ENCODE measurements at regions not wholly inside any gene's neighbourhood (a gene's known extent, or its start where the extent isn't known, plus 50 kb on each side); places are given as distances from the start of the nearest gene placed in this dataset.

- no peak for ATAC-seq
- no peak for TF ChIP-seq ZFP3 (CRISPR knock-in tag; IDR thresholded peaks at IDR 0.05)
- no peak for TF ChIP-seq CSDC2 (CRISPR knock-in tag; IDR thresholded peaks at IDR 0.05)
- no peak for TF ChIP-seq ESRRG (CRISPR knock-in tag; IDR thresholded peaks at IDR 0.05)
- no peak for TF ChIP-seq ZC3H10 (CRISPR knock-in tag; IDR thresholded peaks at IDR 0.05)
- TF ChIP-seq ISL1 (CRISPR knock-in tag; IDR thresholded peaks at IDR 0.05): no peak
- TF ChIP-seq PPARA (CRISPR knock-in tag; IDR thresholded peaks at IDR 0.05; ENCODE audit: borderline replicate concordance): no peak
- no peak for TF ChIP-seq OSR1 (CRISPR knock-in tag; IDR thresholded peaks at IDR 0.05)
- no peak for TF ChIP-seq ZFP30 (CRISPR knock-in tag; IDR thresholded peaks at IDR 0.05)
- TF ChIP-seq SNAI2 (CRISPR knock-in tag; IDR thresholded peaks at IDR 0.05): no peak
- no peak for TF ChIP-seq RARB (CRISPR knock-in tag; IDR thresholded peaks at IDR 0.05)
- TF ChIP-seq TCF4 (CRISPR knock-in tag; IDR thresholded peaks at IDR 0.05; ENCODE audit: borderline replicate concordance): no peak
- no peak for TF ChIP-seq TSHZ2 (CRISPR knock-in tag; IDR thresholded peaks at IDR 0.05)
Observed at GRCh38 chr15:94682171-94682570, 450.8 kb downstream of the MCTP2 start.

GRCh38 chr15:94683902-94684301, 452.5 kb downstream of the MCTP2 start:
- TF ChIP-seq ZC3H10 (CRISPR knock-in tag; IDR thresholded peaks at IDR 0.05): no peak
- TF ChIP-seq ZFP3 (CRISPR knock-in tag; IDR thresholded peaks at IDR 0.05): no peak
- TF ChIP-seq CREB5 (CRISPR knock-in tag; IDR thresholded peaks at IDR 0.05; ENCODE audit: low read depth): no peak
- TF ChIP-seq ESRRG (CRISPR knock-in tag; IDR thresholded peaks at IDR 0.05): no peak
- no peak for TF ChIP-seq CSRNP3 (CRISPR knock-in tag; IDR thresholded peaks at IDR 0.05)
- no peak for TF ChIP-seq OSR1 (CRISPR knock-in tag; IDR thresholded peaks at IDR 0.05)
- TF ChIP-seq BACH2 (CRISPR knock-in tag; IDR thresholded peaks at IDR 0.05; ENCODE audit: borderline replicate concordance): no peak
- no peak for TF ChIP-seq POU6F1 (CRISPR knock-in tag; IDR thresholded peaks at IDR 0.05; ENCODE audit: borderline replicate concordance, low read depth)
- no peak for TF ChIP-seq PATZ1 (CRISPR knock-in tag; IDR thresholded peaks at IDR 0.05; ENCODE audit: borderline replicate concordance)
- no peak for TF ChIP-seq RARB (CRISPR knock-in tag; IDR thresholded peaks at IDR 0.05)
- TF ChIP-seq TCF4 (CRISPR knock-in tag; IDR thresholded peaks at IDR 0.05; ENCODE audit: borderline replicate concordance): no peak
- no peak for TF ChIP-seq ZNF70 (CRISPR knock-in tag; IDR thresholded peaks at IDR 0.05)
- TF ChIP-seq SNAI2 (CRISPR knock-in tag; IDR thresholded peaks at IDR 0.05): no peak
- TF ChIP-seq CSDC2 (CRISPR knock-in tag; IDR thresholded peaks at IDR 0.05): no peak
- ATAC-seq: no peak

- no peak for ATAC-seq
- no peak for TF ChIP-seq CSDC2 (CRISPR knock-in tag; IDR thresholded peaks at IDR 0.05)
Observed at GRCh38 chr15:94691169-94691568, 459.8 kb downstream of the MCTP2 start.

- no peak for TF ChIP-seq CREB5 (CRISPR knock-in tag; IDR thresholded peaks at IDR 0.05; ENCODE audit: low read depth)
- TF ChIP-seq ARNTL (CRISPR knock-in tag; IDR thresholded peaks at IDR 0.05; ENCODE audit: borderline replicate concordance, low read depth): no peak
- TF ChIP-seq PPARA (CRISPR knock-in tag; IDR thresholded peaks at IDR 0.05; ENCODE audit: borderline replicate concordance): no peak
- TF ChIP-seq CSRNP3 (CRISPR knock-in tag; IDR thresholded peaks at IDR 0.05): no peak
- no peak for TF ChIP-seq BACH2 (CRISPR knock-in tag; IDR thresholded peaks at IDR 0.05; ENCODE audit: borderline replicate concordance)
- TF ChIP-seq PATZ1 (CRISPR knock-in tag; IDR thresholded peaks at IDR 0.05; ENCODE audit: borderline replicate concordance): no peak
- no peak for ATAC-seq
Observed at GRCh38 chr15:94692710-94693109, 461.3 kb downstream of the MCTP2 start.

Data from SK-N-SH treated with all-trans-retinoic acid at 6 μM for 48 hours (cell line).